Uterus (tissue), 3 donors: ENCODE measurements at regions not wholly inside any gene's neighbourhood (a gene's known extent, or its start where the extent isn't known, plus 50 kb on each side); places are given as distances from the start of the nearest gene placed in this dataset.

Experiments used
- DNase-seq, 2 donors: peaks; one replicate each; pipeline ENCODE4 v3.0.0-alpha.2; 2019 to 2020
- H3K27ac ChIP-seq, 2 donors: fragments of 200-600 bp; sonication (generic); 1 replicate in 1 of 2; 2 replicates in 1 of 2; pipeline ENCODE4 v1.5.1; 2016 to 2018
- H3K27me3 ChIP-seq, 2 donors: fragments of 200-600 bp; sonication (generic); one replicate each; pipeline ENCODE4 v1.5.1; 2018 to 2019; ENCODE audit warnings: control low read depth in 1 of 2
- H3K36me3 ChIP-seq, 2 donors: fragments of 200-600 bp; sonication (generic); one replicate each; pipeline ENCODE4 v1.5.1; 2019; ENCODE audit warnings: control low read depth in 1 of 2
- H3K4me1 ChIP-seq, 2 donors: fragments of 200-600 bp; sonication (generic); one replicate each; pipeline ENCODE4 v1.5.1; 2018 to 2019; ENCODE audit warnings: control low read depth in 1 of 2
- H3K4me3 ChIP-seq, 2 donors: fragments of 200-600 bp; sonication (generic); 1 replicate in 1 of 2; 2 replicates in 1 of 2; pipeline ENCODE4 v1.5.1; 2018 to 2019; ENCODE audit warnings: mild to moderate bottlenecking in 1 of 2
- H3K9me3 ChIP-seq, 2 donors: fragments of 200-600 bp; sonication (generic); one replicate each; pipeline ENCODE4 v1.5.1; 2019; ENCODE audit warnings: control low read depth in 1 of 2
- CTCF ChIP-seq, 4 experiments: fragments of 200-600 bp in 2 of 4; fragments of 450-650 bp in 2 of 4; sonication (generic) in 2 of 4; IDR thresholded peaks; one replicate each; pipeline ENCODE4 v1.5.1; 2016 to 2019; ENCODE audit warnings: antibody characterized with exemption in 4 of 4, mild to moderate bottlenecking in 2 of 4, moderate library complexity in 1 of 4
- POLR2A ChIP-seq, 2 donors: fragments of 450-650 bp; IDR thresholded peaks; one replicate each; pipeline ENCODE4 v1.6.1; 2016; ENCODE audit warnings: antibody characterized with exemption in 2 of 2, mild to moderate bottlenecking in 1 of 2, moderate library complexity in 1 of 2
- intact Hi-C: fragments of 100-400 bp; cut with DNase I; formaldehyde crosslinking; loops from one replicate; pipeline ENCODE4 v1.15.1; 2023; ENCODE audit warnings: low total_unique reads
- donor health status: DM: yes; HTN: yes; CAD: no.

DNA sequence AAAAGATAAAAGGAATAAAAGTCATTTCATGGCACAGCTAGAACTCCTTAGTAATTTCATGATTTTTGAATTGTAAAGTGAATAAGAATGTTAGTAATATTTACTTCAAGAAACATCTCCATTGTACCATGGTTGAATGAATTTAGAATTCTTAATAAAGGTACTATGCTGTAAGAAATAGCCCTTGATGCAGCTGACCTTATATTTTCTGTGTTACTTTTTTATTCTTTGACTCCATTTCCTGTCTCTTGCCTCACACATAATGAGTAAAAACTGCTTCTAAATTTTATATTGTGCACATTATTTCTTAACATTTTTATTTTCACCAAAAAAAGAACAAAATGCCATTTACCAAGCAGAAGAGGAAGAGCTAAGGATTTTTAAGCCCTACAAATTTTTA is 81.9 kb upstream of the PDHA2 start:
- intact Hi-C loops: no loop called here
- TF ChIP-seq CTCF (IDR thresholded peaks at IDR 0.05): no peak
- no peak for TF ChIP-seq POLR2A (IDR thresholded peaks at IDR 0.05)

GRCh38 chr4:95754667-95755066 is 85.2 kb upstream of the PDHA2 start:
- Histone ChIP-seq H3K9me3 (no peaks in the 10 kb centered on the region), H3K27me3 (no peaks in the 10 kb centered on the region), H3K27ac (no peak overlapping the region), H3K36me3 (no peaks in the 10 kb centered on the region), H3K4me1 (no peaks in the 10 kb centered on the region), H3K4me3 (no peak overlapping the region)
- DNase-seq: no peak
- intact Hi-C loops: no loop called here
- TF ChIP-seq CTCF (IDR thresholded peaks at IDR 0.05) (no peak), POLR2A (IDR thresholded peaks at IDR 0.05) (no peak)

More for the DNA sequence above, 81.9 kb upstream of the PDHA2 start:
- Histone ChIP-seq H3K27ac (no peak overlapping the region), H3K27me3 (no peaks in the 10 kb centered on the region), H3K9me3 (no peaks in the 10 kb centered on the region), H3K4me3 (no peak overlapping the region), H3K36me3 (no peaks in the 10 kb centered on the region), H3K4me1 (no peaks in the 10 kb centered on the region)
- DNase-seq: no peak

GRCh38 chr4:95749204-95749603 is 90.7 kb upstream of the PDHA2 start:
- DNase-seq: no peak

DNA sequence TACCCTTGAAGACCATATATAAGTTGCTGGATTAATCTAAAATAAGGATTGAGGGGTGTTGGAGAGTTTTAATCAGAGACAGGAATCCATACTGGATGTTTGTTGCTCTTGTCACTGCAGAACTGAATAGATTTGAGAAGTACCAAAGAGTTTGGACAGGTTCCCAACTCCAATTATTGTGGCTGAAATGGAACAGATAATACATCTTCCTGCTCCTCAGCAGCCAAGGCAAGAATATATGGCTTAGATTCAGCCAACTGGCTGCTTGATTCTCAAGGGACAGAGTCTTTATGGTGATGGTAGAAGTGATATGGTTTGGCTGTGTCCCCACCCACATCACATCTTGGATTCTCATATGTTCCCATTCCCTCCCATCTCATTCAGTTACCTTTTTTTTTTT is 97.0 kb upstream of the PDHA2 start:
- no peak for TF ChIP-seq CTCF (IDR thresholded peaks at IDR 0.05)
- TF ChIP-seq POLR2A (IDR thresholded peaks at IDR 0.05): no peak
- no peaks in the 10 kb centered on the region for H3K4me1 ChIP-seq
- H3K36me3 ChIP-seq: no peaks in the 10 kb centered on the region
- no peak for DNase-seq
- H3K27me3 ChIP-seq: no peaks in the 10 kb centered on the region
- intact Hi-C loops: no loop called here
- H3K4me3 ChIP-seq: no peak overlapping the region
- H3K9me3 ChIP-seq: no peaks in the 10 kb centered on the region
- H3K27ac ChIP-seq: no peak overlapping the region

More at GRCh38 chr4:95749204-95749603, 90.7 kb upstream of the PDHA2 start:
- no peak for TF ChIP-seq POLR2A (IDR thresholded peaks at IDR 0.05)
- TF ChIP-seq CTCF (IDR thresholded peaks at IDR 0.05): no peak
- H3K27ac ChIP-seq: no peak overlapping the region
- H3K4me3 ChIP-seq: no peak overlapping the region
- H3K9me3 ChIP-seq: no peaks in the 10 kb centered on the region
- no peaks in the 10 kb centered on the region for H3K36me3 ChIP-seq
- intact Hi-C loops: no loop called here
- no peaks in the 10 kb centered on the region for H3K4me1 ChIP-seq
- H3K27me3 ChIP-seq: no peaks in the 10 kb centered on the region

GRCh38 chr4:95742179-95742578 is 97.7 kb upstream of the PDHA2 start:
- Histone ChIP-seq H3K27me3 (no peaks in the 10 kb centered on the region), H3K4me3 (no peak overlapping the region), H3K4me1 (no peaks in the 10 kb centered on the region), H3K36me3 (no peaks in the 10 kb centered on the region), H3K27ac (no peak overlapping the region), H3K9me3 (no peaks in the 10 kb centered on the region)
- no peak for TF ChIP-seq CTCF (IDR thresholded peaks at IDR 0.05)
- intact Hi-C loops: no loop called here
- DNase-seq: no peak
